ENCODE measurements at regions not wholly inside any gene's neighbourhood (a gene's known extent, or its start where the extent isn't known, plus 50 kb on each side); places are given as distances from the start of the nearest gene placed in this dataset.

- TF ChIP-seq CTCF (IDR thresholded peaks at IDR 0.05): no peak
- no peak for TF ChIP-seq POLR2A (IDR thresholded peaks at IDR 0.05)
These were observed 142.6 kb upstream of the PDE10A start for GRCh38 chr6:165805636-165806035.

Measured in lower leg skin (tissue), 3 donors.